DMS53 treated with DMSO at 0.1 percent for 48 hours (cell line): ENCODE measurements at regions not wholly inside any gene's neighbourhood (a gene's known extent, or its start where the extent isn't known, plus 50 kb on each side); places are given as distances from the start of the nearest gene placed in this dataset.

Source experiments
- DNase-seq: peaks from one replicate; lab custom pipeline; 2025; ENCODE audit not compliant: unreplicated experiment; lab: John Stamatoyannopoulos, UW

DNA sequence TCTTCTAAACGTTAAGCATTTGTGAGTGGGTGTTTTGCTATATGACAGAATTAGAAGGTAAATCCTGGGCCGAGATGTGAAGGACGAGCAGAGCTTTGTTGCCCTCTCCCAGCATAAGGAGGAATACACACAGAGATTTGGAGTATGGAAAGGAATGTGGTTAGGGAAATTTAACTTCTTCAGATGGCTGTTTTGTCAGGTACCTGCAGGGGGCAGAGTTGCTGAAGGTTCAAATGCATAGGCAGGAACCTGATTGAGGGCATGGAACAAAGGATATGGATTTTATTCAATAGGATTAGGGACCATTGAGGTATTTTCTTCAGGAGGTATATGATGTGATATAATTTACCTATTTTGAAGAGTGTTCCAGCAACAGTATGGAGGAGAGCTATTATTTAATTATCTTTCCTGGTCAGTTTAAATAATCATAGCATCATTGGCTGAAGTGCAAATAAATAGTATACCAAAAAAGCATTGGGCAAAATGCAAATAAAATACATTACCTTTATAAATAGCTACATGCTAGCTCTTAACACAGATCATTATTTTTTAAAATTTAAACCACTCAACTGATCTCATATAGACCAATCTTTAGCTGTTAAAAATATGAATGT is 143.6 kb downstream of the SLIT2 start:
- peak; percentile 53 for DNase-seq

GRCh38 chr4:20403290-20403689 is 151.6 kb downstream of the SLIT2 start:
- no peak for DNase-seq

- DNase-seq, result no peak
Measured at GRCh38 chr4:20403846-20404245, 152.1 kb downstream of the SLIT2 start.

GRCh38 chr4:20408611-20409010 is 156.9 kb downstream of the SLIT2 start:
- no peak for DNase-seq

DNA sequence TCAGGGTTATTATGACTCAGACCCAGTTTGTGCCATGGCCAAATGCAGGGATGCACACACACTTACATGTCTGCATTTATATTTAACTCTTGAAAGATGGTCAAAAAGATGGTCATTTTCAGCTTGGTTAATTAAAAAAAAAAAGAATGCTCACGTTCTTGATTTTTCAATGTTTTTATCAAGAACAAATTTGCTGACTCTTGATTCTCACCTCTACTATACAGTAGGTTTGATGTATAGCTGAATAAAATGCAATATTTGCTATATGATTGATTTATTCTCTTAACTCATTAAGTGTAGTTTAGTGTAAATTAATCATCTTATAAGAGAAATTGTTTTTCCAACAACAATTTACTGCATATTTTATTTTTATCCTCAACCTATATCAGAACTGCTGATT is 160.4 kb downstream of the SLIT2 start:
- DNase-seq, result no peak

DNA sequence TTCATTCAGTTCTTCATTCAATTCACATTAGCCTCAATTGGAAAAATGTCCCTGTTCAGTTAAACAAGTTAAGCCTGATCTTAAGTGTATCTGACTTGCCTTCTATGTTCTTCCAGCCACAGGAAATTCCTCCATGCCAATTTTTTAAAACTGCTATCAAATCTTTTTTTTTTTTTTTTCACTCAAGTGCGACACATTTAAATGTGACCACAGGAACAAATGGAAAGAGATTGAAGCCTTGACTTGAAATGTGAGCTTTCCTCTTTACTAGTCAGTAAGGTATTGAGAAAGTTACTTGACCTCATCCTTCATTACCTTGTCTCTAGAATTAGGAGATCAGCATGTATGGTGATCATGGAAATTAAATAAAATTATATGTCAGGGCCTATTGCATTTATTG is 165.1 kb downstream of the SLIT2 start:
- DNase-seq, result no peak

DNA sequence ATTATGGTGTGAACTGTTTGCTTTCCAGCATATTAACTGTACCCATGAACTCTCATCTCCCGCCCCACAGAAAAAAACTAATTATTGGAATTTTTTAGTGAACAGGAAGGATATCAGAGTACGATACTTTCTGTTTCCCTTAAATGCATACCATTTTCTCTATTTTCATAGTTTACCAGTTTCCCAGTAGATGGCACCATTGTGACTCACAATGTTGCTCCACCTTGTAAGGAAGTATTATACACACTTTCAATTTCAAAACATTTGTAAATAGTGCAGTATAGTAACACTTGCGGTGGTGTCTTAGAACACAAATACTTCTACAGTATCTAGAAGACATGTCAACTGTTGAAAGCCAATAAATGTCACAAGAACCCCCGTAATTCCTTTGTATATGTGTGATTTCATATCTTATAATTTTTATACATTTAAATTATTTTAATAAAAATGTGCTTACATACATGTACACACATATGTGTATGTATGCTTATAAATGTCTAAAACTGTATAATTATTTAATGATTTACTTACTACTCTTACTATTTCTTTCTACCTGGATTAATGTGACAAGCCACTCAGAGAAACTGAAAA is 167.3 kb downstream of the SLIT2 start:
- DNase-seq, result peak; percentile 77

GRCh38 chr4:20420916-20421602 is 169.4 kb downstream of the SLIT2 start:
- no peak for DNase-seq

DNA sequence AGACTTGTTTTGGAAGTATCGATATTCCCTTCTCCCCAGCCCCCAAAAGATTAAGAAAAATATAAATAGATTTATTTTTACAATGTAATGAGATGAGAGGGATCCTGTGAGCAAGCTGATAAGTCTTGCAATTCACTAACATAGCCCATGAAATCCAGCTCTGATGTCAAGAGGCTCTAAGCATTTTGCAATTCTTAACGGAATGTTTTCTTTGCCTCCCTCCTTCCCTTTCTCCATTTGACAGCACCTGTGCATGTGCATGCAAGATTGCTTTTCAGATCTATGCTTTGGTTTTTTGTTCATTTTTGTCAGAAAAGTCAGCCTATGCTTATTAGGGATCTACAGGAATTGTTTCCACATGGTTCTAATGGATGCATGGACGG is 169.9 kb downstream of the SLIT2 start:
- DNase-seq, result no peak

- DNase-seq, result peak; percentile 84
Measured at GRCh38 chr4:20422398-20422797, 170.7 kb downstream of the SLIT2 start.

GRCh38 chr4:20423420-20423819 is 171.7 kb downstream of the SLIT2 start:
- no peak for DNase-seq

GRCh38 chr4:20426028-20426427 is 174.3 kb downstream of the SLIT2 start:
- DNase-seq, result no peak

DNA sequence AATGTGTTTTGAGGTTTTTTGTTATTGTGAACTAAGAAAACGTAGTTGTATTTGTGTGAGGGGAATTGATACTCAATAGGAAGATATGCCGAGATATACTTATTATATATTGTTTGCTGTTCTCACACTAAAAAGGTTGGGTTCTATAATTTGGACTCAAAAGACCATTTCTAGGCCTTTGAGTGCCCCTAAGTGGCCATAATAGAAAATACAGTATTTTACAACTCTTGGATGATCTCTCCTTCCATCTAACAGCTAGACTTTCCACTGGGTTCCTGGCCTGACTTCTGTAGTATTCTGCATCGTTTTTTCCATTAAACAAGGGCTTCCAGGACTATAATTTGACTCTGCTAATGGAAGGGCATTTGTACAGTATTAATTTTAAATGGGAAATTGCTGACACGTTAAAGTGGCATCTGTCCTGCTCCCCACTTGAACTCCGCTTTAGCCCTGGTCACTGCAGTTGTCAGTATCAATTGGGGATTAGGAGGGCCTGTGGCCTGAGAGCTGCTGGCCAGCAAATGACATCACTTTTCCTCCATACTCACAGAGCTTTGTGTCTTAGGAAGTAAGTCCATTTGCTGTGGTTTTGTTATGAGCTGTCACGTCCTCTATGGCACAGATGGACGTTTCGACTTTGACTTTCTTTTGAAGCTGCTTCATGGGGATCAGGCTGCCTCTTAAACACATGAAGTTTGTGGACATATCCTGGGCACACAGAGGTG is 176.9 kb downstream of the SLIT2 start:
- DNase-seq, result no peak

GRCh38 chr4:20430259-20430941 is 178.7 kb downstream of the SLIT2 start:
- DNase-seq, result no peak

DNA sequence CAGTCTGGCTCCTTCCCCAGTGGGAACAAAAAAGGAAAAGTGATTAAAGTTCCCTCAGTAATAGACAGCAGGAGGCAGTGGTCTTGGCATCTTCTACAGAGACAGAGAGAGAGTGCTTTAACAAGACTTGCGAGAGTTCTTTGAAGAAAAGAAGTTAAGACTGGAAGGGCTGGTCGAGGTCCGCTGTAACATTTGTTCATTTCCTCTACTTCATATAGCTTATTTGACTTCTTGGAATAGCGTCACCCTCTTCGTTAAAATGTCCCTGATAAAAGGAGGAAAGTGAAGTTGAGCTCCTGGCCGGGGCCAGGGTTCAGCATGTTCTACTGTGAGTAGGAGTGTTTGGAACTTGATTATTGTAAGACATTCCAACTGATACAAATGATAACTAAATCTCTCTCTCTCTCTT is 179.8 kb downstream of the SLIT2 start:
- DNase-seq, result no peak

DNA sequence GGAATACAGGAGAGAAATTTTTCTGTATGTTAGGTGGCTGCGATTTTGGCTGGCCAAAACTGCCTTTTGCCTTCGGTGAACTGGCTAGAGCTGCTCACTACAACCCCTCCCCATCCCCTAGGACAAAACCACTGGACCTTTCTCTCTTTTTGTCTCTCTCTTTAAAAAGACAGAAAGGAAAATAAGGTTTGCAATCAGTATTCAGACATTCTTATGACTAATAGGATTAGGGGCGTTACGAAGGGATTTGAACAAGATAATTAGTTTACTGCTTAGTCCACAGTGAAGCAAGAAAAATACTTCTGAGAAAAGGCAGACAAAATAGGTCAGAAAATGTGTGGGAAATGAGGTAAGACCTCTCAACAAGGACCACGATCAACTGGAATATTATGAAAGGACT is 180.4 kb downstream of the SLIT2 start:
- no peak for DNase-seq

DNA sequence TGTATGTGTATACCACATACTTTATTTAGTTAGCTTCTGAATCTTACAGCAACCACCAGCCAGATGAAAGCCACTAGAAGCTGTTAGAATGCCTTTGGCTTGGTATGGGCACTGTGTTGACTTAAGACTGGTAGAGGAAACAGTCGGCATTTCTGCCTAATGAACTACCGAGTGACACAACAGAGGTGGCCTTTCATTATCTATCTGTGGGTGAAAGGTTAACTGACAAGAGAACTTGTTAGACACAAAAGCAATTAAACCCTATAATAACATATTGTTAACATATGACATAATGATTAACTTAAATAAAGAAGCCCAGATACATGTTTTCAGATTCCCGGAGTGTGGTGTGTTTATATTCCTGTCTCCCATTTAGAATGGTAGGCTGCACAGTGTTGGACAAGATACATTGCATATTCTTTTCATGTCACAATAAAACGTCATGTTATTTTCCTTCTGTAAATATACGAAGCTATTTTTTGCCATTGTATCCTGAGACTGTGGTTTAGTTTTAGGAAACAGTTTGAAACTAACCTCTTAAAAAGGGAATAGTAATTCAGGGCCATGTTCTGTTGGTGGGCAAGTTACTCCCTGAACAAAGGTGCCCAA is 181.5 kb downstream of the SLIT2 start:
- no peak for DNase-seq

DNA sequence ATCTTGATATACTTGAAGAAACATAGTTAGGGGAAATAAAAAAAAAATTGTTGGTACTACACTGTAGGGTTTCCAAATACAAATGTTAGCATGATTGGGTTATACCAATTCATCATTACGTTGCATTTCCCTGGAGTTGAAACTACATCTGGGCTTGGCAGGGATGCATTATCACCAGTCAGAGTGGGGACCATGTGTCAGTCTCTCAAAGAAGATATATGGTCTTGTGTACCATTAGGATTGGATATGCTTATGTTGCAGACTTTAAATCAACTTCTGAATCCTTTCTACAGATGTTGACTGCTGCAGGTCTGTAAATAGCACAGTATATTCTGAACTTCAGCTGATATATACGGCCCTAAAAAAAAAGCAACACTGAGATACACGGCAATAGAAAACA is 188.5 kb downstream of the SLIT2 start:
- DNase-seq, result no peak

GRCh38 chr4:20443015-20443805 is 191.5 kb downstream of the SLIT2 start:
- DNase-seq, result no peak
